ENCODE measurements at regions not wholly inside any gene's neighbourhood (a gene's known extent, or its start where the extent isn't known, plus 50 kb on each side); places are given as distances from the start of the nearest gene placed in this dataset.

- no peak for TF ChIP-seq POLR2AphosphoS5 (IDR thresholded peaks at IDR 0.05; ENCODE audit: insufficient read depth in 1 of 2, low read depth in 1 of 2)
- no peak for TF ChIP-seq POLR2A (IDR thresholded peaks at IDR 0.05)
- TF ChIP-seq CTCF (IDR thresholded peaks at IDR 0.05) = no peak
These were observed 529.4 kb downstream of the HTR7 start for GRCh38 chr10:90328459-90328858.

Measured in vagina (tissue), 2 donors.